Upper lobe of left lung (tissue), 4 donors: ENCODE measurements at regions not wholly inside any gene's neighbourhood (a gene's known extent, or its start where the extent isn't known, plus 50 kb on each side); places are given as distances from the start of the nearest gene placed in this dataset.

ENCODE experiments used
- EP300 ChIP-seq, 4 donors: sonication (generic); formaldehyde crosslinking; IDR thresholded peaks; one replicate each; pipeline ENCODE4 v1.5.1; 2017; ENCODE audit warnings: antibody characterized with exemption in 4 of 4, control low read depth in 2 of 4
- POLR2A ChIP-seq, 4 donors: fragments of 450-650 bp; IDR thresholded peaks; one replicate each; pipeline ENCODE4 v1.5.1; 2016 to 2017; ENCODE audit warnings: antibody characterized with exemption in 4 of 4, mild to moderate bottlenecking in 2 of 4
- POLR2AphosphoS5 ChIP-seq, 2 donors: sonication (generic); formaldehyde crosslinking; IDR thresholded peaks; one replicate each; pipeline ENCODE4 v1.5.1; 2017; ENCODE audit warnings: antibody characterized with exemption in 2 of 2
- TF ChIP-seq, protein P1 (sequence below), 6 experiments: fragments of 450-650 bp in 4 of 6; fragments of 200-600 bp in 2 of 6; sonication (generic) in 2 of 6; IDR thresholded peaks; one replicate each; pipeline ENCODE4 v1.5.1; 2016 to 2019; ENCODE audit warnings: antibody characterized with exemption in 6 of 6

DNA sequence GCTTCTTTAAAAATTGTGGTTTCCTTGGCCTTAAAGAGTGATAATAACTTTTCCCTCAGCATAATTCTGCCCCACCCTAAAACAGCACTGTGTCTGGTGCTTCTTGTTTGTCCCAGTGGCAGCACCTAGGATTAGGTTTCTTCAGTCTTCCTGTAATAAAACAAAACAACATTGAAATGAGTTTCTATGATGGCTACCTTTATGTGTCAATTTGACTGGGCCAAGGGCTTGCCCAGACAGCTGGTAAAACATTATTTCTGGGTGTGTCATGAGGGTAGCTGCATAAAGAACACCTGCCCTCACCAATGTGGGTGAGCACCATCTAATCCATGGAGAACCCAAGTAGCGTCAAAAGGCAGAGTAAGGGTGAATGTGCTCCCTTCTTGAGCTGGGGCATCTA lies 117.8 kb downstream of the QRSL1 start:
- TF ChIP-seq, protein P1, sequence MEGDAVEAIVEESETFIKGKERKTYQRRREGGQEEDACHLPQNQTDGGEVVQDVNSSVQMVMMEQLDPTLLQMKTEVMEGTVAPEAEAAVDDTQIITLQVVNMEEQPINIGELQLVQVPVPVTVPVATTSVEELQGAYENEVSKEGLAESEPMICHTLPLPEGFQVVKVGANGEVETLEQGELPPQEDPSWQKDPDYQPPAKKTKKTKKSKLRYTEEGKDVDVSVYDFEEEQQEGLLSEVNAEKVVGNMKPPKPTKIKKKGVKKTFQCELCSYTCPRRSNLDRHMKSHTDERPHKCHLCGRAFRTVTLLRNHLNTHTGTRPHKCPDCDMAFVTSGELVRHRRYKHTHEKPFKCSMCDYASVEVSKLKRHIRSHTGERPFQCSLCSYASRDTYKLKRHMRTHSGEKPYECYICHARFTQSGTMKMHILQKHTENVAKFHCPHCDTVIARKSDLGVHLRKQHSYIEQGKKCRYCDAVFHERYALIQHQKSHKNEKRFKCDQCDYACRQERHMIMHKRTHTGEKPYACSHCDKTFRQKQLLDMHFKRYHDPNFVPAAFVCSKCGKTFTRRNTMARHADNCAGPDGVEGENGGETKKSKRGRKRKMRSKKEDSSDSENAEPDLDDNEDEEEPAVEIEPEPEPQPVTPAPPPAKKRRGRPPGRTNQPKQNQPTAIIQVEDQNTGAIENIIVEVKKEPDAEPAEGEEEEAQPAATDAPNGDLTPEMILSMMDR (IDR thresholded peaks at IDR 0.05) = no peak
- TF ChIP-seq POLR2AphosphoS5 (IDR thresholded peaks at IDR 0.05) (no peak), EP300 (IDR thresholded peaks at IDR 0.05) (no peak), POLR2A (IDR thresholded peaks at IDR 0.05) (no peak)
